HL-60 (cell line): ENCODE measurements at regions not wholly inside any gene's neighbourhood (a gene's known extent, or its start where the extent isn't known, plus 50 kb on each side); places are given as distances from the start of the nearest gene placed in this dataset.

Experiments used
- GABPA ChIP-seq: IDR thresholded peaks from 2 replicates; pipeline ENCODE4 v1.6.1; 2012; ENCODE audit warnings: low read depth
- POLR2AphosphoS5 ChIP-seq: IDR thresholded peaks from 2 replicates; pipeline ENCODE4 v1.6.1; 2012; ENCODE audit warnings: low read depth
- SPI1 ChIP-seq: IDR thresholded peaks from 2 replicates; pipeline ENCODE4 v1.6.1; 2012; ENCODE audit warnings: low read depth, mild to moderate bottlenecking, borderline replicate concordance
- TF ChIP-seq, protein P1 (sequence below): IDR thresholded peaks from one replicate; pipeline ENCODE4 v1.5.1; 2011; ENCODE audit warnings: low read length, control low read depth, inconsistent platforms; ENCODE audit not compliant: insufficient read depth

DNA sequence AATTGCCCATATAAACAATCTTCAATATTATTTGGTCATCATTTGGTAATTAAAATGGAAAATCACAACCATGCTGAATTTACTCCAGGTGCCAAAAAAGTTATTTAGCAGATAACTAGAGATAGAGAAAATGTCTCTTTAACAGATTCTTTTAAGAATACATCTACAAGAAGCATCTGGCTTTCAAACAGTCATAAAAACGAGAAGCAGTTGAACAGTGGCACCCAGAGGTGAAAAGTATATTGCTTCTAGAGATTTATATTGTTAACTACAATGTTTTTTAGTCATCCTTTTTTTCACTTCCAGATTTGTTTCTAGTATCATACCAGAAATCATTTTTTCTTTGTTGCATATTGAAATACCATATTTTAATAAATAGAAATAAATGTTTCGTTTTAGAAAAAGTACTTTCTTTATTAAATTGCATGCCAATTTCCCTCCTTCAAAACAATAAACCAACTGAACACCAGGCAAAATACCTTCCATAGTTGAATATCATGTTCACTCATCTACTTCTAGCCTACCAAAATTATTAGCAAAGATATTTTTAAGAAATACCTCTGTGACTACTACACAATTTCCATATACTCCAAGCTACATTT lies 65.4 kb upstream of the HNRNPA3 start:
- TF ChIP-seq, protein P1, sequence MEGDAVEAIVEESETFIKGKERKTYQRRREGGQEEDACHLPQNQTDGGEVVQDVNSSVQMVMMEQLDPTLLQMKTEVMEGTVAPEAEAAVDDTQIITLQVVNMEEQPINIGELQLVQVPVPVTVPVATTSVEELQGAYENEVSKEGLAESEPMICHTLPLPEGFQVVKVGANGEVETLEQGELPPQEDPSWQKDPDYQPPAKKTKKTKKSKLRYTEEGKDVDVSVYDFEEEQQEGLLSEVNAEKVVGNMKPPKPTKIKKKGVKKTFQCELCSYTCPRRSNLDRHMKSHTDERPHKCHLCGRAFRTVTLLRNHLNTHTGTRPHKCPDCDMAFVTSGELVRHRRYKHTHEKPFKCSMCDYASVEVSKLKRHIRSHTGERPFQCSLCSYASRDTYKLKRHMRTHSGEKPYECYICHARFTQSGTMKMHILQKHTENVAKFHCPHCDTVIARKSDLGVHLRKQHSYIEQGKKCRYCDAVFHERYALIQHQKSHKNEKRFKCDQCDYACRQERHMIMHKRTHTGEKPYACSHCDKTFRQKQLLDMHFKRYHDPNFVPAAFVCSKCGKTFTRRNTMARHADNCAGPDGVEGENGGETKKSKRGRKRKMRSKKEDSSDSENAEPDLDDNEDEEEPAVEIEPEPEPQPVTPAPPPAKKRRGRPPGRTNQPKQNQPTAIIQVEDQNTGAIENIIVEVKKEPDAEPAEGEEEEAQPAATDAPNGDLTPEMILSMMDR, result peak; percentile 35
- TF ChIP-seq POLR2AphosphoS5, result no peak
- no peak for TF ChIP-seq GABPA
- no peak for TF ChIP-seq SPI1
